Ramos (cell line): ENCODE measurements at regions not wholly inside any gene's neighbourhood (a gene's known extent, or its start where the extent isn't known, plus 50 kb on each side); places are given as distances from the start of the nearest gene placed in this dataset.

Source experiments
- in situ Hi-C: fragments of 300-500 bp; cut with MboI; formaldehyde crosslinking; loops from one replicate; pipeline ENCODE4 v1.14.3; 2022; ENCODE audit warnings: low sequenced_read_pairs; ENCODE audit not compliant: unreplicated experiment

GRCh38 chr1:193712392-193712791 is 526.0 kb upstream of the B3GALT2 start:
- in situ Hi-C loops: no loop called here

GRCh38 chr1:193709607-193710006 is 523.2 kb upstream of the B3GALT2 start:
- in situ Hi-C loops: no loop called here

GRCh38 chr1:193707271-193708021 is 521.0 kb upstream of the B3GALT2 start:
- in situ Hi-C loops: no loop called here

- in situ Hi-C loops: no loop called here
These were observed 520.4 kb upstream of the B3GALT2 start for GRCh38 chr1:193706766-193707165.

GRCh38 chr1:193705554-193705981 is 519.2 kb upstream of the B3GALT2 start:
- in situ Hi-C loops: no loop called here

- in situ Hi-C loops: no loop called here
These were observed 517.2 kb upstream of the B3GALT2 start for GRCh38 chr1:193703655-193704054.

- in situ Hi-C loops: no loop called here
These were observed 516.7 kb upstream of the B3GALT2 start for GRCh38 chr1:193703121-193703520.

GRCh38 chr1:193701759-193702158 is 515.3 kb upstream of the B3GALT2 start:
- in situ Hi-C loops: no loop called here

- in situ Hi-C loops: no loop called here
These were observed 514.4 kb upstream of the B3GALT2 start for GRCh38 chr1:193700710-193701355.

GRCh38 chr1:193699261-193699660 is 512.8 kb upstream of the B3GALT2 start:
- in situ Hi-C loops: no loop called here

GRCh38 chr1:193697776-193698175 is 511.4 kb upstream of the B3GALT2 start:
- in situ Hi-C loops: no loop called here

GRCh38 chr1:193697115-193697762 is 510.8 kb upstream of the B3GALT2 start:
- in situ Hi-C loops: no loop called here

- in situ Hi-C loops: no loop called here
These were observed 508.3 kb upstream of the B3GALT2 start for GRCh38 chr1:193694741-193695140.

- in situ Hi-C loops: no loop called here
These were observed 499.6 kb upstream of the B3GALT2 start for GRCh38 chr1:193685986-193686385.

- in situ Hi-C loops: no loop called here
These were observed 495.0 kb upstream of the B3GALT2 start for GRCh38 chr1:193681422-193681821.

GRCh38 chr1:193680924-193681316 is 494.5 kb upstream of the B3GALT2 start:
- in situ Hi-C loops: no loop called here

- in situ Hi-C loops: no loop called here
These were observed 494.0 kb upstream of the B3GALT2 start for GRCh38 chr1:193680247-193680923.

- in situ Hi-C loops: no loop called here
These were observed 491.5 kb upstream of the B3GALT2 start for GRCh38 chr1:193677874-193678273.

GRCh38 chr1:193676996-193677549 is 490.7 kb upstream of the B3GALT2 start:
- in situ Hi-C loops: no loop called here

- in situ Hi-C loops: no loop called here
These were observed 488.0 kb upstream of the B3GALT2 start for GRCh38 chr1:193674292-193674944.
